ENCODE measurements at regions not wholly inside any gene's neighbourhood (a gene's known extent, or its start where the extent isn't known, plus 50 kb on each side); places are given as distances from the start of the nearest gene placed in this dataset.

DNA sequence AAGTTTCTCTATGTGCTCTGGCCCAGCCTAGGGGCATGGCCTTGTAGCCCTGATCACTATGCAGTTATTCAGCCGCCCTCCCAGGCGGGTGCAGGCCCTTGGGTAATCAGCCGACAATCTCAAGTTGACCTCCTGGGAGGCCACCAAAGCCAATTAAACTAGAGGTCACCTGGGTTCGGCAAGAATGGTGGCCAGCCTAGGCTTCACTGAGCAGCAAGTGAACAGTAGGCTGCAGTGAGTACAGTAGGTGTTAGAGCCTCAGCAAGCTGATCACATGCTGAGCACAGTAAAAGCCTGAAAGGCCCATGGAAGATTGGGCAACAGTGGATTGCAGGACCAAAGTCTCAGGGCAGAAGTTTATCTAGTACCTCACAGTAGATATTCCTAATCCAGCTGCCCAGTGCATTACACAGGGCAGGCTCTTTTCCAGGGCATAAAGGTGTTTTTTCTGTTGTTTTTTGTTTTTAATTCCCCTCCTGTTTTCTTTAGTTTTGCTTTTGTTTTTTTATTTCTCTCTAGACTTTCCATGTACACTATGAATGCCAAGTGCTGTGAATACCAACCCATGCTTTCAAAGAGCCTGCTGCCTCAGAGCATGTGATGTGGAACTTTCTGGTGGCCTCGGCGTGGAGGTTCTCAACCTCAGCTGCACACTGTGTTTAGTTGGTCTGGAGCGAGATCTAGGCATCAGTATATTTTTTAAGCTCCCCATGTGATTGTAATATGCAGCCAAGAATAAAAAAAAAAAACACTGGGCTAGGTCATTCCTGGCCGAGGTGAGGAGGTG lies 55.9 kb upstream of the ATL2 start (continued):
- TF ChIP-seq, protein P1, sequence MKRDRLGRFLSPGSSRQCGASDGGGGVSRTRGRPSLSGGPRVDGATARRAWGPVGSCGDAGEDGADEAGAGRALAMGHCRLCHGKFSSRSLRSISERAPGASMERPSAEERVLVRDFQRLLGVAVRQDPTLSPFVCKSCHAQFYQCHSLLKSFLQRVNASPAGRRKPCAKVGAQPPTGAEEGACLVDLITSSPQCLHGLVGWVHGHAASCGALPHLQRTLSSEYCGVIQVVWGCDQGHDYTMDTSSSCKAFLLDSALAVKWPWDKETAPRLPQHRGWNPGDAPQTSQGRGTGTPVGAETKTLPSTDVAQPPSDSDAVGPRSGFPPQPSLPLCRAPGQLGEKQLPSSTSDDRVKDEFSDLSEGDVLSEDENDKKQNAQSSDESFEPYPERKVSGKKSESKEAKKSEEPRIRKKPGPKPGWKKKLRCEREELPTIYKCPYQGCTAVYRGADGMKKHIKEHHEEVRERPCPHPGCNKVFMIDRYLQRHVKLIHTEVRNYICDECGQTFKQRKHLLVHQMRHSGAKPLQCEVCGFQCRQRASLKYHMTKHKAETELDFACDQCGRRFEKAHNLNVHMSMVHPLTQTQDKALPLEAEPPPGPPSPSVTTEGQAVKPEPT (CRISPR knock-in tag; IDR thresholded peaks at IDR 0.05; ENCODE audit: low read depth), result peak; percentile 89; the same call in 1 of the 2 replicates
- TF ChIP-seq ZFX (CRISPR knock-in tag; IDR thresholded peaks at IDR 0.05; ENCODE audit: low read depth) (peak; percentile 90), ZNF441 (CRISPR knock-in tag; IDR thresholded peaks at IDR 0.05; ENCODE audit: borderline replicate concordance) (peak; percentile 91), ZNF232 (CRISPR knock-in tag; IDR thresholded peaks at IDR 0.05; ENCODE audit: borderline replicate concordance) (peak; percentile 97), ONECUT2 (CRISPR knock-in tag; IDR thresholded peaks at IDR 0.05) (no peak; the same call in 1 of the 2 replicates), JARID2 (CRISPR knock-in tag; IDR thresholded peaks at IDR 0.05; ENCODE audit: insufficient replicate concordance) (peak; percentile 78), ZNF704 (CRISPR knock-in tag; IDR thresholded peaks at IDR 0.05; ENCODE audit: borderline replicate concordance) (no peak), ZNF383 (CRISPR knock-in tag; IDR thresholded peaks at IDR 0.05; ENCODE audit: borderline replicate concordance) (no peak), POGK (CRISPR knock-in tag; conservative IDR thresholded peaks at IDR 0.05) (peak; percentile 98), ZNF253 (CRISPR knock-in tag; IDR thresholded peaks at IDR 0.05; ENCODE audit: borderline replicate concordance) (no peak), ZNF607 (CRISPR knock-in tag; IDR thresholded peaks at IDR 0.05; ENCODE audit: borderline replicate concordance) (no peak), MAFK (conservative IDR thresholded peaks at IDR 0.05 in 1 of 2, IDR thresholded peaks at IDR 0.05 in 1 of 2; ENCODE audit: low read length in 2 of 2) (peak; percentile 28 to 49; a peak in 3 of 4 replicates)
- TF ChIP-seq, protein P2, sequence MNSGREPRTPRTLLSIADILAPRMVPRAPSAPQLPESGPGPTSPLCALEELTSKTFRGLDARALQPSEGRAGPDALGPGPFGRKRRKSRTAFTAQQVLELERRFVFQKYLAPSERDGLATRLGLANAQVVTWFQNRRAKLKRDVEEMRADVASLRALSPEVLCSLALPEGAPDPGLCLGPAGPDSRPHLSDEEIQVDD (CRISPR knock-in tag; IDR thresholded peaks at IDR 0.05; ENCODE audit: borderline replicate concordance), result peak; percentile 86; the same call in 1 of the 2 replicates
- TF ChIP-seq, protein P3, sequence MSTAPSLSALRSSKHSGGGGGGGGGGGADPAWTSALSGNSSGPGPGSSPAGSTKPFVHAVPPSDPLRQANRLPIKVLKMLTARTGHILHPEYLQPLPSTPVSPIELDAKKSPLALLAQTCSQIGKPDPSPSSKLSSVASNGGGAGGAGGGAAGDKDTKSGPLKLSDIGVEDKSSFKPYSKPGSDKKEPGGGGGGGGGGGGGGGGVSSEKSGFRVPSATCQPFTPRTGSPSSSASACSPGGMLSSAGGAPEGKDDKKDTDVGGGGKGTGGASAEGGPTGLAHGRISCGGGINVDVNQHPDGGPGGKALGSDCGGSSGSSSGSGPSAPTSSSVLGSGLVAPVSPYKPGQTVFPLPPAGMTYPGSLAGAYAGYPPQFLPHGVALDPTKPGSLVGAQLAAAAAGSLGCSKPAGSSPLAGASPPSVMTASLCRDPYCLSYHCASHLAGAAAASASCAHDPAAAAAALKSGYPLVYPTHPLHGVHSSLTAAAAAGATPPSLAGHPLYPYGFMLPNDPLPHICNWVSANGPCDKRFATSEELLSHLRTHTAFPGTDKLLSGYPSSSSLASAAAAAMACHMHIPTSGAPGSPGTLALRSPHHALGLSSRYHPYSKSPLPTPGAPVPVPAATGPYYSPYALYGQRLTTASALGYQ (CRISPR knock-in tag; IDR thresholded peaks at IDR 0.05), result no peak; the same call in 1 of the 2 replicates
- TF ChIP-seq, protein P4, sequence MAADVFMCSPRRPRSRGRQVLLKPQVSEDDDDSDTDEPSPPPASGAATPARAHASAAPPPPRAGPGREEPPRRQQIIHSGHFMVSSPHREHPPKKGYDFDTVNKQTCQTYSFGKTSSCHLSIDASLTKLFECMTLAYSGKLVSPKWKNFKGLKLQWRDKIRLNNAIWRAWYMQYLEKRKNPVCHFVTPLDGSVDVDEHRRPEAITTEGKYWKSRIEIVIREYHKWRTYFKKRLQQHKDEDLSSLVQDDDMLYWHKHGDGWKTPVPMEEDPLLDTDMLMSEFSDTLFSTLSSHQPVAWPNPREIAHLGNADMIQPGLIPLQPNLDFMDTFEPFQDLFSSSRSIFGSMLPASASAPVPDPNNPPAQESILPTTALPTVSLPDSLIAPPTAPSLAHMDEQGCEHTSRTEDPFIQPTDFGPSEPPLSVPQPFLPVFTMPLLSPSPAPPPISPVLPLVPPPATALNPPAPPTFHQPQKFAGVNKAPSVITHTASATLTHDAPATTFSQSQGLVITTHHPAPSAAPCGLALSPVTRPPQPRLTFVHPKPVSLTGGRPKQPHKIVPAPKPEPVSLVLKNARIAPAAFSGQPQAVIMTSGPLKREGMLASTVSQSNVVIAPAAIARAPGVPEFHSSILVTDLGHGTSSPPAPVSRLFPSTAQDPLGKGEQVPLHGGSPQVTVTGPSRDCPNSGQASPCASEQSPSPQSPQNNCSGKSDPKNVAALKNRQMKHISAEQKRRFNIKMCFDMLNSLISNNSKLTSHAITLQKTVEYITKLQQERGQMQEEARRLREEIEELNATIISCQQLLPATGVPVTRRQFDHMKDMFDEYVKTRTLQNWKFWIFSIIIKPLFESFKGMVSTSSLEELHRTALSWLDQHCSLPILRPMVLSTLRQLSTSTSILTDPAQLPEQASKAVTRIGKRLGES (CRISPR knock-in tag; IDR thresholded peaks at IDR 0.05; ENCODE audit: borderline replicate concordance), result peak; percentile 89; the same call in 1 of the 2 replicates
